Skeletal muscle cell (primary cell): ENCODE measurements at regions not wholly inside any gene's neighbourhood (a gene's known extent, or its start where the extent isn't known, plus 50 kb on each side); places are given as distances from the start of the nearest gene placed in this dataset.
"Not testable (repeated sequence)": the region's sequence is repeated elsewhere in the genome, so short reads cannot be mapped to it uniquely, and the experiment has no call there.

Source experiments
- DNase-seq: peaks from one replicate; pipeline ENCODE4 v3.0.0-alpha.2; 2010; ENCODE audit warnings: low read depth
- H3K4me3 ChIP-seq: 2 replicates; pipeline ENCODE4 v1.5.1; 2011; ENCODE audit warnings: low read depth, mild to moderate bottlenecking, control low read depth, low read length, moderate library complexity

DNA sequence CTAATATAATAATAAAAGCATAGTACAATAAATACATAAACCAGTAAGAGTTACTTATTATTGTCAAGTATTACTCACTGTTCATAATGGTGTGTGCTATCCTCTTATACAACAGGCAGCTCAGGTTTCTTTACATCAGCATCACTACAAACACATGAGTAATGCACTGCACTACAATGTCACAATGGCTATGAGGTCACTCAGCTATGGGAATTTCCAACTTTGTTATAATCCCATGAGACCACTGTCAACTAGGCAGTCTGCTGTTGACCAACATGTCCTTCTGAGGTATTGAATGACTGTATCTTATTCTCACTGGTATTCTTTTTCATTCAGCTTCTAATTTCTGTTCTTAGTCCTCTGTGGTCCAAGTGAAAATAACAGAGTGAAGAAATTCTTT, 250.4 kb upstream of the DSEL start:
- no peak overlapping the region for H3K4me3 ChIP-seq
- peak; percentile 96 for DNase-seq

DNA sequence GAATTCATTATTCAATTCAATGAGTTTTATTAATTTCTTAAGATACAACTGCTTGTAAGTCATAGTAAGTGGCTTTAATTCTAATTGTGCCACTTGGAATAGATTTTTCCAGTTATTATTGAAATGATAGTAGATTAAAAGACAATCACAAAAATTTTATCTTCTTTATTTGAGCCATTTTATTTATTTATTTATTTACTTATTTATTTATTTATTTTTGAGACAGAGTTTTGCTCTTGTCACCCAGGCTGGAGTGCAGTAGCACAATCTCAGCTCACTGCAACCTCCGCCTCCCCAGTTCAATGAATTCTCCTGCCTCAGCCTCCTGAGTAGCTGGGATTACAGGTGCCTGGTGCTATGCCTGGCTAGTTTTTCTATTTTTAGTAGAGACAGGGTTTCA, 235.7 kb upstream of the DSEL start:
- not testable (repeated sequence) for DNase-seq, H3K4me3 ChIP-seq

DNA sequence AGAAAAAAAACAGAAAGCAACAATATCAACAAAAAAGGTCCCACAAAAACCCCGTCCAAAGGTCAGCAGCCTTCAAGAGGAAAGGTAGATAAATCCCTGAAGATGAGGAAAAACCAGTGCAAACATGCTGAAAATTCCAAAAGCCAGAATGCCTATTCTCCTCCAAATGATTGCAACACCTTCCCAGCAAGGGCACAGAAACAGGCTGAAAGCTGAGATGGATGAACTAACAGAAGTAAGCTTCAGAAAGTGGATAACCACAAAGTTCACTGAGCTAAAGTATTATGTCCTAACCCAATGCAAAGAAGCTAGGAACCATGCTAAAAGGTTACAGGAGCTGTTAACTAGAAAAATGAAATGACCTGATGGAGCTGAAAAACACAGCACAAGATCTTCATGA, 226.4 kb upstream of the DSEL start:
- H3K4me3 ChIP-seq: no peak overlapping the region
- peak; percentile 27 for DNase-seq

DNA sequence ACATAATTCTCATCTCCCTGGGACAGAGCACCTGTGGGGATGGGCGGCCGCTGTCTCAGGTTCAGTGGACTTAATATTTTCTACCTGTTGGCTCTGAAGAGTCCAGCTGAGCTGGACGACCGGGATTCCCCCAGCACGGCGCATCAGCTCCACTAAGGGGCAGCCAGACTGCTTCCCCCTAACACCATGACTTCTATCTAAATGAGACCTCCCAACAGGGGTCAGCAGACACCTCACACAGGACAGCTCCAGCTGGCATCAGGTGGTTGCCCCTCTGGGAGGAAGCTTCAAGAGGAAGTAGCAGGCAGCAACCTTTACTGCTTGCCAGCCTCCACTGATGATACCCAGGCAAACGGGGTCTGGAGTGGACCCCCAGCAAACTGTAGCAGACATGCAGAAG, 226.0 kb upstream of the DSEL start:
- no peak overlapping the region for H3K4me3 ChIP-seq
- no peak for DNase-seq

DNA sequence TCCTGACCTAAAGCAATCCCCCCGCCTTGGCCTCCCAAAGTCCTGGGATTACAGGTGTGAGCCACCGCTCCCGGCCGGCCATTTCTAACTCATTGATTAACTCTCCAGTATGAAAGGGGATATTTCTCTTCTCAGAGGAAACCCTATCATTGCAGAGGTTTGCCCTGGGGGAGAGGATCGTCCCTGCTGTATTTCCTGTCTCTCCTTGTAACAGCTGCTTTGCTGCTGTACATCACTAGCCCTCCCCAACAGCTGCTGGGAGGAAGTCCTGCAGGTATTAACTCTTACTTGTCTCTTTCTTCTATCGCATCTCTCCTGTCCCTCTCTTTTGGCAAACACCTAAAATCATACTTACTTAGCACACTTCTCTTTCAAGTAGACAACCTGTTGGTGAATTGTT, 219.0 kb upstream of the DSEL start:
- no peak overlapping the region for H3K4me3 ChIP-seq
- DNase-seq: no peak

DNA sequence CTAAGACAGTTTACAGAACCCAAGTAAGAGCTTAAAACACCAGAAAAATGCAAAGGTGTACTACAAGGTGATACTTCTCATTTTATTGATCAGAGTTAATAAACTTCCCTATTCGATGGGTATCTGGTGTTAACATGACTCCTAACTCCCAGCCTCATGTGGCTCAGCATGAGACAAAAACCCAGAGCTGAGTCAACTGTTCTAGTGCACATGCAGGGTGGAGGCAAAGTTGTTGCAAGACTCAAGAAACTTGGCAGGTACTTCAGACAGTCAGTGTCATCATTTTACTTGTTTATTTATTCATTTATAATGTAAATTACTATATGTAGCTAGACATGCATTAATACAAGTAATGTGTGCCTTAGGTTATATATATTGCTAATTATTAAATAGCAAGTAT, 216.6 kb upstream of the DSEL start:
- DNase-seq: peak; percentile 80
- H3K4me3 ChIP-seq: no peak overlapping the region

DNA sequence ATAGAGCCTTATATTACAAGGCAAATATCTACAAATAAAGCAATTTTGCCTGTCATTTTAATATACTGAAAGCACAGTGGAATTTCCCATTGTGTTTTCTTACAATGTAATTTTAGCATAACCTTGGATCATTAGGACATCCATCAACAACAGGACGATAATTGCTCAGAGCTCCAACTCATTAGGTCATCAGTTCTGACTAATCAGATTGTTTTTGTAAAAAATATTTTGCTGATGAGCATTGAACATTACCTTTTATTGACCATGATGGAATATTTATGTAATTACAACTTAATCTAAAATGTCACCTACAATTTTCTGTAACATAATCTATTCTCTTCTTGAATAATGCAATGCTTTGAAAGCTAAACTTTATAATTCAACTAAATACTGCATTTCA, 215.3 kb upstream of the DSEL start:
- peak; percentile 29 for DNase-seq
- no peak overlapping the region for H3K4me3 ChIP-seq

DNA sequence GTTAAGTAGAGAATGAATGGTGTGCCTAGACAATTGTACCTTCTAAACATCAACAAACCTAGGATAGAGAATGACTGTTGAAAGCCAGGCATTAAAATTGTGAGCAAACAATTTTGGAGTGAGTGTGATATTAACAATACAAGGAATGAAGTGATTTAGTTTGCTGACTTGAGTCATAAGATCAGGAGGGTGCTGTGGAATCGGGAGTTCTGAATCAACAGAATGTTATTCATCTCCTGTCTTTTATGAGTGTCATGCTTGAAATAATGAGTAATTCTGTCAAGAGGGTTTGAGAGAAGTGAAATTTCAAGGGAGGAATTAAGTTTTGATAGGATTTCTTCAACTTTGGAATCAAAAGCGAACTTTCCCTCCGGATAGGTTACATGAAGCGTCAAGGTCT, 214.4 kb upstream of the DSEL start:
- H3K4me3 ChIP-seq: no peak overlapping the region
- peak; percentile 68 for DNase-seq

DNA sequence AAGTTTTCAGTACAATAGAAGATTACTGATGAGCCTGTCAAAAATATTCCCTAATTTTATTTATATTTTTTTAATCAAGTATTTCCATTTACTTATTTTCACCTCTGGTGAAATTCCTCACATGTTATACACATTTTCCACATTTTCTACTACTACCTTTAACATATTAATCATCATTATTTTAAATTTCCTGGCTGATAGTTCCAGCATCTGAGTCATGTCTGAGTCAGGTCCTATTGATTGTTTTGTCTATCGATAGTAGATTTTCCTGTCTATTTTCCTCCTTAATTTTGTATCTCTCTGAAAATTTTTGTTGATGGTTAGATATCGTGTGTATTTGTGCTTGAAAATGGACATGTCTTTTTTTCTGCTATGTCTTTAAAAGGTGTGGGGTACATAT, 211.8 kb upstream of the DSEL start:
- H3K4me3 ChIP-seq: no peak overlapping the region
- no peak for DNase-seq

DNA sequence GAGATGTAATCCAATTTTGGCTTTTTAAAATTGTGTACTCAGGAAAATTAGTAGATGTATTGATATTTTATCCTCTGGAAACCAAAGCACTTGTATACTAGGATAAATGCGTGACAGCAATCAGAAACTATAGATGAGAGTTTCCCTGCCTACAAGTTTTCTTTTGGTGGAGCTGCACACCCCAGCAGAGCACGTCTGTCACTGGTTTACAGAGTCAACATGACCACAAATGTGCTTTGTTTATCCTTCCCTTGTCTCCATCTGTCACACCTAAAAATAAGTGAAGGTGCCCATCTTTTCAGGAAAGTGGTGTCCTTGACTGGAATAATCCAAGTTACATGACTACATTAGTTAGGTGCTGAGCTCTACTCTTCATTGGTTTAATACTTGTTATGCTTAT, 210.4 kb upstream of the DSEL start:
- no peak overlapping the region for H3K4me3 ChIP-seq
- DNase-seq: no peak

DNA sequence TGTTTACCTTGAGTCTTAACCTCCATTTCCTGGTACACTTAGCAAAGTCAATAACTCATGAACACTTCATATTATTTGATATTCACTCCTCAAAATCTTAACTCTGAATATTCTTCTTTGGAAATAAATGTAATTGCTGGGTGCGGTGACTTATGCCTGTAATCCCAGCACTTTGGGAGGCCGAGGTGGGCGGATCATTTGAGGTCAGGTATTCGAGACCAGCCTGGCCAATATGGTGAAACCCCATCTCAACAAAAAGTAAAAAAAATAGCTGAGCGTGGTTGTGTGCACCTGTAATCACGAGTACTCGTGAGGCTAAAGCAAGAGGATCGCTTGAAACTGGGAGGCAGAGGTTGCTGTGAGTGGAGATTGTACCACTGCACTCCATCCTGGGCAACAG, 201.3 kb upstream of the DSEL start:
- no peak for DNase-seq
- no peak overlapping the region for H3K4me3 ChIP-seq

DNA sequence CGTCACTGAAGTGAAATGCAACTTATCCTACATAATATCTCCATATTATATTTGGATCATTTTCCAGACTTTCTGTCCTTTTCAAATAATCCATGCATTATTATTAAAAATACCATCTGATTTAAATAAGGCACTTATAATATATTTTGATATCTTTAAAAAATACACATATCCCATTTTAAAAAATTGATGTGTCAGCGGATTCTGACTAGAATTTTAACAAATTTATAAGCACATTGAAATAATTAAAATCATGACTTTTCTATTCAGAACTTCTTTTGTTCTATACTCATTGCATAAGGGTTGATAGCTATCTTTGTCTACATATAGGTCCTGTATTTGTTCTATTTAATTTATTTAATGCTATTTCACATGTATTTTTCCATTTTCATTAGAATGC, 199.0 kb upstream of the DSEL start:
- H3K4me3 ChIP-seq: no peak overlapping the region
- no peak for DNase-seq

DNA sequence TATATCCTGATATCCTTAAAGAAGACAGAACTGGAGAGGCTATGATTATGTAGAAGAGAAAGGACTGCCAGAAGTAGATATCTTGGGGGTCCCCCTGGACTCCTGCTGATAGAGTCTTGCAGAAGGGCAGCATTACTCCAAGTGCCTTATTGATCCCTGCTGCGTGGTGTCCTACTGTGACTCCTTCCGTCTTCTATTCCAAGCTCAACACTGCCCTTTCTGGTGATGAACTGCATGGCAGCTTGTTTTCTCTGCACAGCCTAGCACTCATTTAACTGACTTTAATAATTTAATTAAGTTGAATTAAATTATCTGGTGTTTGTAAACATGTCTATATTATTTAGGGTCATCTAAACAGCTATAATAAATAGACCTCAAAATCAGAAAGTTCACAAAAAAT, 194.1 kb upstream of the DSEL start:
- no peak for DNase-seq

DNA sequence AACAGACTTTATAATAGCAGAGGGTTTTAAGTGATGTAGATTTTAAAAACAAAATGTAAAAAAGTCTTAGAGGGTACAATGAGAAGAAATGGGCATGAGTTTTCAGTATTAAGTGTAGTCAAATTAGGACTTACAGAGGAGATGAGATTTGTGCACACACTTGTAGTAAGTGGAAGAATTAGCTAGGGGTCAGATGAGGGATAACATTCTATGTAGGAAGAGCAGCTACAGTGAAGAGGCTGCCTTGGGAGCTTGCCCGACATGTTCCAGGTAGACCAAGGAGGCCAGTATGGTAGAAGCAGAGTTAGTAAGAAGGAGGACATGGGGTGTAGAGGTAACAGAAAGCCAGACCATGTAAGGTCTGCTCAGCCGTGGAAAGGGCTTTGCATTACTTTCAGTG, 189.2 kb upstream of the DSEL start:
- DNase-seq: no peak
- no peak overlapping the region for H3K4me3 ChIP-seq

More for the DNA sequence above, 194.1 kb upstream of the DSEL start:
- no peak overlapping the region for H3K4me3 ChIP-seq

DNA sequence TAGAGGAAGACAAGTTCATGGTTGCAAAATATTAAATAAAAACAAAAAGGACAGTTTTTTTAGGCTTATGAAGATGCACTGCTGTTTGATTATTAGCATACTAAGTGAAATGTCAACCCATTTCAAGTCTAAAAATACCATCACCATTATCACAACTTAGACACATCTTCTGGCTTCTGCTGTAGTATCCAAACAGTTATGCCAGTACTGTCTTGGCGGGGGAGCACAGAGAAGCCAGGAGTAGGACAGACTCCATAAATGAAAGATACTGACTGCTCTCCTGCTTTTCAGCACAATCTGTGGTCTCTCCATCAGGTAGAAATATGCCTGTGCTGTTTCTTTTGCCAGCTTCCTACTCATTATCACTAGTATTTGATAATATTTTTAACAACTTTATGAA, 179.2 kb upstream of the DSEL start:
- no peak overlapping the region for H3K4me3 ChIP-seq
- DNase-seq: no peak

DNA sequence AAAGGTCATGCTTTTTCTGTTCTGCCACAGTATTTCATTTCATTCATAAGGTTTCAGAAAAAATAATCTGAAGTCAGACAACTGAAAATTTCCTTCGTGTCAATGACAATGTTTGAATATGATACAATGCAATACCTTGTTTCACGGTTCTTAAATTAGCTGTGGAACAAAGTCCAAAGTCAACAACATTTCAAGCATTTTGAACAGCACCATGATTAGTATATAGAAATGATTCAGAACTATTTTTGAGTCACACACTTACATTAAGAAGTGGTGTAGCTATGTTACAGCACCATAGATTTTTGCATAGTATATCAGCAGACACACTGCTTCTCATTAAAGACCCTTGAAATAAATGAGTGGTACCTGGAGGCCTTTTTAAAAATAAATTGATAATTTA, 178.3 kb upstream of the DSEL start:
- no peak for DNase-seq
- H3K4me3 ChIP-seq: no peak overlapping the region

DNA sequence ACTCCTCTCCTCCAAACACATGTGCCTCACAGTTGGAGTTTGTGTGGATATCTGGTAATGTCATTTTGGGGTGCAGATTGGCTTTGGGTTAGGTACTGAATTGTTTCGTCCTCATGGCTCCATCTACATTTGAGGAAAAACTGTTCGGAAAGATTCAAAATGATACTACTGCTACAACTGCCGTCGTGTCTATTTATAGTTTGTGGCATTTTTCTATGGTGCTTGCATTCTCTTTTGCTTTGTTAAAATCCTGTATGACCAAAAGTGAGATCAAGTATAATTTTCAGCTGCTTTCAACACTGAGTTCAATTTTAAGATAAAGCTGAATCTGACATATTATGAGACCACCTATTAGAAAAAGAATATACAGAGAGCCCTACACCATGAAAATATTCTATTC, 176.3 kb upstream of the DSEL start:
- no peak for DNase-seq
- no peak overlapping the region for H3K4me3 ChIP-seq

DNA sequence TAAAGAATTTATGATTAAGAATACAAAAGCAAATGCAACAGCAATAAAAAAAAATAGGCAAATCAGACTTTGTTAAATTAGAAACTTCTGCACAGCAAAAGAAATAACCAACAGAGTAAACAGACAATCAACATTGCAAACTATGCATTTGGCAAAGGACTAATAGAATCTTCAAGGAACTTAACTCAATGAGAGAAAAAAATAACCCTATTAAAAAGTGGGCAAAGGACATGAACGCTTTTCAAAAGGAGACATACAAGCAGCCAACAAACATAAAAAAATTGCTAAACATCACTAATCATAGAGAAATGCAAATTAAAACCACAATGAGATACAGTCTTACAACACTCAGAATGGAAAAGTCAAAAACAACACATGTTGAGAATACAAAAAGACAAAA, 166.0 kb upstream of the DSEL start:
- H3K4me3 ChIP-seq: no peak overlapping the region
- DNase-seq: no peak

DNA sequence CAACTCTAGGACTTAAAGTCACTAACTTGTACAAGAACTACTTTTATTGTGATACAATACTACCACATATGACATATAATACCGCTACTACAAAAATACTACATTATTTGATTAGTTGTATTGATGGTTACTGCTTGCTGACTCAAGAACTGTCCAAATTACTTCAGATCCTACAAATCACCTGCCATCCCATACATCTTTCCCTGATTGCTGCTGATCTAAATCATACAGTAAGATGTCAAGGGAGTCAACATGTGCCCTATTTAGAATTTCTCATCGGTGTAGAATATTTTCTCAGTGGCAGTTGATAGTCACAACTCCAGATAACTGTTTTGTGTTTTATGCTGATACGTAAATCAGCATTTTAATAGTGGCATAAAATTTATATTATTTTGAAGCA, 161.0 kb upstream of the DSEL start:
- H3K4me3 ChIP-seq: no peak overlapping the region
- DNase-seq: no peak

DNA sequence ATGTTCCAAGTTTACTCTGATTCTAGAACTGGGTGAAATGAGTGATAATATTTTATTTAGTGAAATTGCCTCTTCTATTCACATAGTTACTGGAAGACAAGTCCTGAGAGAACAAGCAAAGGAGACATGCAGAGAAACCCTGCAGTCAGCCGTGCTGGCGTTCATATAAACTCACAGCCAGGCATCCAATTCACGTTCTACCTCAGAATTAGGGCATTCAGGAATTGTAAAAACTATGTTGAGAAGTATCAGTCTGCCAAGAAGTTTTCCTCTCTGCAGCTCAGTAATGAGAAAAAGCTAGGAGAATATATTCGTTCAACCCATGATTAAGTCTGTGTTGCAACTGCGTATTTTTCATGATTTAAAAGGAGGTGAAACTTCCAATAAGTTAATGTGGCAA, 156.2 kb upstream of the DSEL start:
- no peak overlapping the region for H3K4me3 ChIP-seq
- DNase-seq: no peak

DNA sequence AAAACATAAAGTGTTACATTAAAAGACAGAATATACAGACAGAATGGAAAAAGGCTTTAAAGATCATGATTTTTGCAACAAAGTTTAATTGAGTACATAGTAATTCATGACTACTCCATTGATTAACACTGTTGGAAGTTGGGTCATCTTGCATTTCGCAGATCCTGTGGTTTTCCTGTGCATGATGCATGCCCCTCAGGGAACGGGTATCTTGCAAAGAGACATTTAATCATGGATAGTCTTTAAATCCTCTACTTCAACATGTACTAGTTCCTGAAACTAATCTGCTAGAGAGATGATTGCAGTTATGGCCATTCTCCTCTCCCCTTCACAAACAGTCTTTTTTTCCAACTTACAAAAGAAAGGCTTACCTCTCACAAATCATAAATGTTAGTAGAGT, 155.6 kb upstream of the DSEL start:
- DNase-seq: peak; percentile 89
- H3K4me3 ChIP-seq: no peak overlapping the region

DNA sequence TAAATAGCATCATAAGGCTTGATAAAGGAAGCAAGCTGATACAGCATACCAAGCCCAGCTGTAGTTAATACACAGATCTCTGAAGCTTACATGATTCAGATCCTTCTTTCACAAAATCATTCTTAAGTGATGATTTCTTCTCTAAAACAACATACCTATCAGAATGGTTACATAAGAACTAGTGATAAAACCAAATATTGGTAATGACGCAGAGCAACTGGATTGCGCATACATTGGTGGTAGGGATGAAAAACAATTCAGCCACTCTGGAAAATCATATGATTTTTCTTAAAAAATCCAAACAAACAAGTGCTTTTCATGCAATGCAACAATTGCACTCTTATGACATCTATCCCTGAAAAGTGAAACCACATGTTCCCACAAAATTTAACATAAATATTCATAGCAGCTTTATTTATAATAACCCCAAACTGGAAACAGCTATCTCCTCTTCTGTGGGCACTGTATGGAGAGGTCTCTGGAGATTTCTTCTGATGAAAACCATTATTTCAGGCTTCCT, 153.6 kb upstream of the DSEL start:
- no peak overlapping the region for H3K4me3 ChIP-seq
- DNase-seq: peak; percentile 89
